ENCODE measurements at regions not wholly inside any gene's neighbourhood (a gene's known extent, or its start where the extent isn't known, plus 50 kb on each side); places are given as distances from the start of the nearest gene placed in this dataset.

DNA sequence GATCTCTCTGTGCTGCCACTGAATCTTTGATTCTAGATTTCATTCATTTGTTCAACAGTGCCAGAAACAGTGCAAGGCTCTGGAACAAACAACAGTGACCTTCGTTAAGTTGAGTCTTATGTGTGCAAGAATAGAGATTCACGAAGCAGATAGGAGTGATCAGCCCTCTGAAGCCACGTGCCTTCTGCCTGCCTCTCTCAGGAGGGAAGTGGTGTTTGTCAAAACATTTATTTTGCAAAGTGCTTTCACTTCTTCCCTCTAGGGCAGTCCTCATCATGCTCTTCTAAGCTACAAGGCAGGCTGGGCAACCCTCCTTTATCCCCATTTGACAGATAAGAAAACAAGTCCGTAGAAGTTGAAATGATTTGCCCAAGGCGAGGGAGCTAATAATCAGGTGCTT is 204.3 kb downstream of the TFAP2C start:
- no peak overlapping the region for H2AFZ ChIP-seq (ENCODE audit: low read length)
- H3K27ac ChIP-seq (ENCODE audit: low read depth, low read length, poor library complexity, severe bottlenecking), result no peak overlapping the region
- H3K27me3 ChIP-seq (ENCODE audit: insufficient read depth, low read length), result no peaks in the 10 kb centered on the region; the same call in 1 of the 2 replicates
- TF ChIP-seq, protein P1, sequence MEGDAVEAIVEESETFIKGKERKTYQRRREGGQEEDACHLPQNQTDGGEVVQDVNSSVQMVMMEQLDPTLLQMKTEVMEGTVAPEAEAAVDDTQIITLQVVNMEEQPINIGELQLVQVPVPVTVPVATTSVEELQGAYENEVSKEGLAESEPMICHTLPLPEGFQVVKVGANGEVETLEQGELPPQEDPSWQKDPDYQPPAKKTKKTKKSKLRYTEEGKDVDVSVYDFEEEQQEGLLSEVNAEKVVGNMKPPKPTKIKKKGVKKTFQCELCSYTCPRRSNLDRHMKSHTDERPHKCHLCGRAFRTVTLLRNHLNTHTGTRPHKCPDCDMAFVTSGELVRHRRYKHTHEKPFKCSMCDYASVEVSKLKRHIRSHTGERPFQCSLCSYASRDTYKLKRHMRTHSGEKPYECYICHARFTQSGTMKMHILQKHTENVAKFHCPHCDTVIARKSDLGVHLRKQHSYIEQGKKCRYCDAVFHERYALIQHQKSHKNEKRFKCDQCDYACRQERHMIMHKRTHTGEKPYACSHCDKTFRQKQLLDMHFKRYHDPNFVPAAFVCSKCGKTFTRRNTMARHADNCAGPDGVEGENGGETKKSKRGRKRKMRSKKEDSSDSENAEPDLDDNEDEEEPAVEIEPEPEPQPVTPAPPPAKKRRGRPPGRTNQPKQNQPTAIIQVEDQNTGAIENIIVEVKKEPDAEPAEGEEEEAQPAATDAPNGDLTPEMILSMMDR (IDR thresholded peaks at IDR 0.05; ENCODE audit: low read length), result no peak
- no peak for TF ChIP-seq EZH2 (IDR thresholded peaks at IDR 0.05; ENCODE audit: borderline replicate concordance, low read length)
- H3K4me2 ChIP-seq (ENCODE audit: low read length), result no peak overlapping the region
- H3K9me2 ChIP-seq (ENCODE audit: low read depth, low read length), result no peaks in the 10 kb centered on the region
- H4K20me1 ChIP-seq (ENCODE audit: insufficient read depth, low read length), result no peaks in the 10 kb centered on the region
- no peaks in the 10 kb centered on the region for H3F3A ChIP-seq (ENCODE audit: insufficient read depth, low read length)
- no peaks in the 10 kb centered on the region for H3K79me2 ChIP-seq (ENCODE audit: insufficient read depth, low read length)
- no peaks in the 10 kb centered on the region for H3K9me3 ChIP-seq (ENCODE audit: low read length)
- H3K36me3 ChIP-seq (ENCODE audit: insufficient read depth, low read length), result no peaks in the 10 kb centered on the region
- no peak overlapping the region for H3K4me3 ChIP-seq (ENCODE audit: low read depth, low read length, poor library complexity, severe bottlenecking)
- no peaks in the 10 kb centered on the region for H3K4me1 ChIP-seq (ENCODE audit: insufficient read depth, low read length, severe bottlenecking)
- no peak overlapping the region for H3K9ac ChIP-seq (ENCODE audit: low read length)

DNA sequence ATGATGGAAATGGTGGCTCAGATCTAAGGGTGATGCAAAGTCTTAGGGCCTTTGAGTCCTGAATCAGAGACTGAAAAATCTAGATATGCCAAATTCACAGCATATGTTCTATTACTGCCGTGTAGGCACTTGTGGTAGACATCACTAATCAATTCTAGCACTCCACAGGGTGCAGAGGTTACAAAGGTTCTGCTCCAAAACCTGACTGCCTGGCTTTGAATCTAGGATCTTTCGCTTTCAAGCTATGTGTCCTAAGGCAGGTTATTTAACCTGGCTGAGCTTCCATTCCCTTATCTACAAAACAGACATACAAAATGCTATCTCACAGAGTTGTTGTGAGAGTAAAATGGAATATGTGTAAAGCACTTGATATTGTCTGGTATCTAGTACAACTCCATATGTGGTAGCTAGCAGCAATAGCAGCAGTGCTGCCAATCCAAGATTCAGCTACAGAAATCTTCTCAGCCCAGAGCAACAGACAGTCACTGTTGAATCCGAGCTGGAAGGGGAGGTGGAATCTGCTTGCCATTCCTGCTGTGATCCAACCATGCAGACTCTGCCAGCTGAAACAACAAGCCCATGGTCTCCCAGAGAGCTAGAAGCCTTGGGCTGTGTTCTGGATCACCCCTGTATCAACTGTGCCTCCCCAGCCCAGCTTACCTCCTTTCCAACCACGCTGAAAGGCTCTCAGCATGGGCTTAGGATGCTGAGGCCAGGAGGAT is 206.9 kb downstream of the TFAP2C start:
- Histone ChIP-seq H3K9ac (ENCODE audit: low read length) (no peak overlapping the region), H2AFZ (ENCODE audit: low read length) (no peak overlapping the region), H3K9me3 (ENCODE audit: low read length) (no peaks in the 10 kb centered on the region), H4K20me1 (ENCODE audit: insufficient read depth, low read length) (no peaks in the 10 kb centered on the region), H3K27me3 (ENCODE audit: insufficient read depth, low read length) (no peaks in the 10 kb centered on the region; the same call in 1 of the 2 replicates), H3K27ac (ENCODE audit: low read depth, low read length, poor library complexity, severe bottlenecking) (no peak overlapping the region), H3K9me2 (ENCODE audit: low read depth, low read length) (no peaks in the 10 kb centered on the region), H3K79me2 (ENCODE audit: insufficient read depth, low read length) (no peaks in the 10 kb centered on the region), H3K4me1 (ENCODE audit: insufficient read depth, low read length, severe bottlenecking) (no peaks in the 10 kb centered on the region), H3K4me3 (ENCODE audit: low read depth, low read length, poor library complexity, severe bottlenecking) (no peak overlapping the region), H3K36me3 (ENCODE audit: insufficient read depth, low read length) (no peaks in the 10 kb centered on the region), H3K4me2 (ENCODE audit: low read length) (no peak overlapping the region), H3F3A (ENCODE audit: insufficient read depth, low read length) (no peaks in the 10 kb centered on the region)
- TF ChIP-seq, protein P1 (IDR thresholded peaks at IDR 0.05; ENCODE audit: low read length), result no peak

DNA sequence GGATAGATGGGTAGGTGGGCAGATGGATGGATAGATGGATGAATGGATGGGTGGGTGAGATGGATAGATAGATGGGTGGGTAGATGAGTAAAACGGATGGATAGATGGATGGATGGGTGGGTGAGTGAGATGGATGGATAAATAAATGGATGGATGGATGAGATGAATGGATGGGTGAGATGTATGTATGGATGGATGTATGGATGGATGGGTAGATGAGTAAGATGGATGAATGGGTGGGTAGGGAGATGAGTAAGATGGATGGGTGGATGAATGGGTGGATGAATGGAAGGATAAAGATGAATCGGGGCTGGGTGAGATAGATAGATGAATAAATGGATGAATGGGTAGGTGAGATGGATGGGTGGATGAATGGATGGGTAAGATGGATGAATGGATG is 210.1 kb downstream of the TFAP2C start:
- TF ChIP-seq, protein P1 (IDR thresholded peaks at IDR 0.05; ENCODE audit: low read length), result no peak
- TF ChIP-seq EZH2 (IDR thresholded peaks at IDR 0.05; ENCODE audit: borderline replicate concordance, low read length), result no peak
- H3K27me3 ChIP-seq (ENCODE audit: insufficient read depth, low read length), result no peaks in the 10 kb centered on the region; the same call in none of the 2 replicates

More for the DNA sequence above, 210.1 kb downstream of the TFAP2C start:
- Histone ChIP-seq H3K4me3 (ENCODE audit: low read depth, low read length, poor library complexity, severe bottlenecking) (no peak overlapping the region), H3K4me1 (ENCODE audit: insufficient read depth, low read length, severe bottlenecking) (no peaks in the 10 kb centered on the region), H2AFZ (ENCODE audit: low read length) (no peak overlapping the region), H3K27ac (ENCODE audit: low read depth, low read length, poor library complexity, severe bottlenecking) (no peak overlapping the region), H3K36me3 (ENCODE audit: insufficient read depth, low read length) (no peaks in the 10 kb centered on the region), H3K79me2 (ENCODE audit: insufficient read depth, low read length) (no peaks in the 10 kb centered on the region), H3K9me2 (ENCODE audit: low read depth, low read length) (no peaks in the 10 kb centered on the region), H3K9ac (ENCODE audit: low read length) (no peak overlapping the region), H3K4me2 (ENCODE audit: low read length) (no peak overlapping the region), H4K20me1 (ENCODE audit: insufficient read depth, low read length) (no peaks in the 10 kb centered on the region), H3F3A (ENCODE audit: insufficient read depth, low read length) (no peaks in the 10 kb centered on the region), H3K9me3 (ENCODE audit: low read length) (no peaks in the 10 kb centered on the region)
